Neural cell (in vitro differentiated cells): ENCODE measurements at regions not wholly inside any gene's neighbourhood (a gene's known extent, or its start where the extent isn't known, plus 50 kb on each side); places are given as distances from the start of the nearest gene placed in this dataset.

Experiments
- H2AFZ ChIP-seq: fragments of 200-600, 300-800 bp; sonication (generic), shearing (Covaris generic); 2 replicates; pipeline ENCODE4 v1.6.0; 2014; ENCODE audit warnings: low read depth, mild to moderate bottlenecking, antibody characterized with exemption, low read length, moderate library complexity
- H3F3A ChIP-seq: fragments of 200-600 bp; shearing (Covaris generic); 2 replicates; pipeline ENCODE4 v1.6.1; 2016; ENCODE audit warnings: mild to moderate bottlenecking, moderate library complexity, mixed read lengths, antibody characterized with exemption, low read length; ENCODE audit not compliant: insufficient read depth, poor library complexity, severe bottlenecking
- H3K27ac ChIP-seq: fragments of 200-600, 300-800 bp; sonication (generic), shearing (Covaris generic); 2 replicates; pipeline ENCODE4 v1.5.1; 2014; ENCODE audit warnings: mild to moderate bottlenecking, low read length, moderate library complexity
- H3K27me3 ChIP-seq: fragments of 300-800, 200-600 bp; sonication (generic), shearing (Covaris generic); 2 replicates; pipeline ENCODE4 v1.6.0; 2014; ENCODE audit warnings: mild to moderate bottlenecking, low read depth, low read length, moderate library complexity; ENCODE audit not compliant: insufficient read depth
- H3K36me3 ChIP-seq: fragments of 300-800, 200-600 bp; sonication (generic), shearing (Covaris generic); 2 replicates; pipeline ENCODE4 v1.5.1; 2014; ENCODE audit warnings: mild to moderate bottlenecking, antibody characterized with exemption, low read length, moderate library complexity; ENCODE audit not compliant: insufficient read depth
- H3K4me2 ChIP-seq: fragments of 300-800, 200-600 bp; sonication (generic), shearing (Covaris generic); 2 replicates; pipeline ENCODE4 v1.6.0; 2014; ENCODE audit warnings: mild to moderate bottlenecking, low read length
- H3K4me3 ChIP-seq: fragments of 300-800, 200-600 bp; sonication (generic), shearing (Covaris generic); 2 replicates; pipeline ENCODE4 v1.5.1; 2014; ENCODE audit warnings: mild to moderate bottlenecking, low read length, moderate library complexity
- H3K79me2 ChIP-seq: fragments of 200-600 bp; shearing (Covaris generic); replicated peaks from 2 replicates; pipeline ENCODE4 v1.6.0; 2014; ENCODE audit warnings: mild to moderate bottlenecking, low read length, moderate library complexity; ENCODE audit not compliant: insufficient read depth
- H3K9ac ChIP-seq: fragments of 300-800, 200-600 bp; sonication (generic), shearing (Covaris generic); 2 replicates; pipeline ENCODE4 v1.6.1; 2016; ENCODE audit warnings: mild to moderate bottlenecking, low read length, mixed read lengths
- H3K9me2 ChIP-seq: fragments of 200-600 bp; shearing (Covaris generic); 2 replicates; pipeline ENCODE4 v1.6.1; 2016; ENCODE audit warnings: mild to moderate bottlenecking, low read length, mixed read lengths; ENCODE audit not compliant: insufficient read depth
- H3K9me3 ChIP-seq: fragments of 200-600, 300-800 bp; sonication (generic), shearing (Covaris generic); 2 replicates; pipeline ENCODE4 v1.6.1; 2016; ENCODE audit warnings: mild to moderate bottlenecking, mixed run types, low read length, moderate library complexity, mixed read lengths
- H4K20me1 ChIP-seq: fragments of 200-600 bp; shearing (Covaris generic); 2 replicates; pipeline ENCODE4 v1.6.1; 2016; ENCODE audit warnings: mild to moderate bottlenecking, mixed run types; ENCODE audit not compliant: insufficient read depth
- CTCF ChIP-seq: fragments of 450-650 bp; IDR thresholded peaks from 2 replicates; pipeline ENCODE4 v1.5.1; 2014; ENCODE audit warnings: antibody characterized with exemption, mild to moderate bottlenecking, moderate library complexity; ENCODE audit not compliant: poor library complexity, severe bottlenecking
- EP300 ChIP-seq: fragments of 450-650 bp; conservative IDR thresholded peaks from 2 replicates; pipeline ENCODE4 v1.6.1; 2014; ENCODE audit warnings: antibody characterized with exemption, mild to moderate bottlenecking, moderate library complexity; ENCODE audit not compliant: poor library complexity, severe bottlenecking
- EZH2 ChIP-seq: fragments of 200-600, 300-800 bp; shearing (Covaris generic), sonication (generic); IDR thresholded peaks from 2 replicates; pipeline ENCODE4 v1.6.1; 2014; ENCODE audit warnings: antibody characterized with exemption, low read length, borderline replicate concordance, mild to moderate bottlenecking; ENCODE audit not compliant: insufficient read depth, poor library complexity, severe bottlenecking
- MXI1 ChIP-seq: fragments of 450-650 bp; conservative IDR thresholded peaks from 2 replicates; pipeline ENCODE4 v1.6.1; 2014; ENCODE audit warnings: antibody characterized with exemption, mild to moderate bottlenecking; ENCODE audit not compliant: poor library complexity, severe bottlenecking
- POLR2AphosphoS5 ChIP-seq: IDR thresholded peaks from 2 replicates; pipeline ENCODE4 v1.6.1; 2012
- RAD21 ChIP-seq: fragments of 450-650 bp; conservative IDR thresholded peaks from 2 replicates; pipeline ENCODE4 v1.6.1; 2014; ENCODE audit warnings: antibody characterized with exemption, mild to moderate bottlenecking, moderate library complexity
- REST ChIP-seq: IDR thresholded peaks from 2 replicates; pipeline ENCODE4 v1.6.1; 2012; ENCODE audit warnings: borderline replicate concordance
- SMC3 ChIP-seq: fragments of 450-650 bp; conservative IDR thresholded peaks from 2 replicates; pipeline ENCODE4 v1.6.1; 2014; ENCODE audit warnings: antibody characterized with exemption, mild to moderate bottlenecking, moderate library complexity; ENCODE audit not compliant: poor library complexity
- TAF1 ChIP-seq: IDR thresholded peaks from 2 replicates; pipeline ENCODE4 v1.6.1; 2012; ENCODE audit warnings: low read depth

DNA sequence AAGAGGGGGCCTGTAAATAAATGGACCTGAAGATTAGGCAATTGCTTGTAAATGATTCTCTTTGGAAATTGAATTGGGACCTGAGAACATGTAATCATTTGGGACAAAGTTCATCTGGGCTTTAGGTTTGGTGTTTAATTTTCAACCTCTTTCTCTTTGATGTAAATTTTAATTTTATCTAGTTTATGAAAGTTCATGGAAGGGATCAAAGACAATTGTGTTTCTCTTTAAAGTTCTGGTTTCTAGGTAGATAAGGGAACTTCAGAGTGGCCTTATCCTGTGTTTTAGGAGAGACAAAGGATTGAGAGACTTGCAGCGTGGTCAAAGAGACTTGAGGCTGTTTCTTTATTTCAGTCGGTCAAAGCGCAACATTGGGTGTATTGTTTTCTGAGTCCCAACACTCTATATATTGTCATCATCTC is 1108.3 kb downstream of the TBL1XR1 start:
- Histone ChIP-seq H3K9me3 (no peaks in the 10 kb centered on the region), H3K79me2 (no peaks in the 10 kb centered on the region), H3K4me2 (no peak overlapping the region), H3K36me3 (no peaks in the 10 kb centered on the region), H3K27me3 (no peaks in the 10 kb centered on the region), H3K9ac (no peak overlapping the region), H2AFZ (no peak overlapping the region), H3F3A (no peaks in the 10 kb centered on the region), H3K27ac (no peak overlapping the region), H3K4me3 (no peak overlapping the region), H3K9me2 (no peaks in the 10 kb centered on the region), H4K20me1 (no peaks in the 10 kb centered on the region)
- TF ChIP-seq REST = no peak
- no peak for TF ChIP-seq POLR2AphosphoS5
- TF ChIP-seq EZH2 = no peak
- no peak for TF ChIP-seq RAD21
- TF ChIP-seq TAF1 = no peak
- TF ChIP-seq MXI1 = no peak
- no peak for TF ChIP-seq EP300
- no peak for TF ChIP-seq SMC3
- TF ChIP-seq CTCF = no peak

- no peak overlapping the region for H3K9ac ChIP-seq
- no peaks in the 10 kb centered on the region for H4K20me1 ChIP-seq
- no peaks in the 10 kb centered on the region for H3K9me3 ChIP-seq
- H3F3A ChIP-seq = no peaks in the 10 kb centered on the region
- no peak overlapping the region for H3K27ac ChIP-seq
- H3K4me3 ChIP-seq = no peak overlapping the region
- no peaks in the 10 kb centered on the region for H3K9me2 ChIP-seq
- no peaks in the 10 kb centered on the region for H3K36me3 ChIP-seq
- TF ChIP-seq CTCF (no peak), EP300 (no peak), REST (no peak), TAF1 (no peak), EZH2 (no peak), SMC3 (no peak), POLR2AphosphoS5 (no peak), RAD21 (no peak), MXI1 (no peak)
- H3K79me2 ChIP-seq = no peaks in the 10 kb centered on the region
- H3K4me2 ChIP-seq = no peak overlapping the region
- no peak overlapping the region for H2AFZ ChIP-seq
- H3K27me3 ChIP-seq = no peaks in the 10 kb centered on the region
Observed at GRCh38 chr3:176087066-176087697, 1110.1 kb downstream of the TBL1XR1 start.
